HCT116 (cell line): ENCODE measurements at regions not wholly inside any gene's neighbourhood (a gene's known extent, or its start where the extent isn't known, plus 50 kb on each side); places are given as distances from the start of the nearest gene placed in this dataset.
"Not testable (repeated sequence)": the region's sequence is repeated elsewhere in the genome, so short reads cannot be mapped to it uniquely, and the experiment has no call there.

Source experiments
- ATAC-seq: fragments of 200-7000 bp; cut with Tn5 transposase; 2 replicates; pipeline ENCODE4 v1.9.1; 2020; ENCODE audit warnings: mild to moderate bottlenecking, moderate library complexity
- BruUV-seq: library from RNA; stranded (reverse); fragments of 400-500 nt; replicated peaks from 2 replicates; lab custom pipeline; 2021; lab: Mats Ljungman, UMichigan
- CTCF ChIA-PET: fragments of 300-600 bp; sonication (Branson Sonifier 250); formaldehyde crosslinking; loops from one replicate; lab custom pipeline; 2021; ENCODE audit warnings: antibody characterized with exemption; lab: Charles Lee
- POLR2A ChIA-PET: fragments of 300-600, 350-600 bp; sonication (Branson Sonifier 250); formaldehyde crosslinking; loops from one replicate; lab custom pipeline; 2021; ENCODE audit warnings: antibody characterized with exemption; lab: Charles Lee
- RAD21 ChIA-PET, 2 experiments: fragments of 300-600 bp; sonication (Branson Sonifier 250); formaldehyde crosslinking; loops; one replicate each; lab custom pipeline; 2023; ENCODE audit warnings: low total read pairs in 2 of 2; ENCODE audit not compliant: uncharacterized antibody in 2 of 2, unreplicated experiment in 2 of 2, low non-redundant PET in 1 of 2; lab: Charles Lee
- DNase-seq: peaks from one replicate; pipeline ENCODE4 v3.0.0-alpha.2; 2010; ENCODE audit warnings: low read depth, low spot score
- H2AFZ ChIP-seq: fragments of 200-600 bp; shearing (Covaris generic), sonication (generic); 2 replicates; pipeline ENCODE4 v1.6.1; 2017; ENCODE audit warnings: low read depth, mixed run types, mixed read lengths, antibody characterized with exemption, low read length; ENCODE audit not compliant: poor library complexity, severe bottlenecking
- H3K27ac ChIP-seq: 2 replicates; pipeline ENCODE4 v1.5.1; 2012; ENCODE audit warnings: low read depth, low read length
- H3K27me3 ChIP-seq: fragments of 200-600 bp; sonication (generic); 2 replicates; pipeline ENCODE4 v1.6.1; 2016; ENCODE audit warnings: mixed run types, low read length, mixed read lengths; ENCODE audit not compliant: insufficient read depth
- H3K36me3 ChIP-seq, 2 experiments: fragments of 200-500 bp in 1 of 2; fragments of 200-600 bp in 1 of 2; sonication (Bioruptor generic) in 1 of 2; sonication (generic) in 1 of 2; 2 replicates each; pipeline versions ENCODE4 v1.5.1 to v1.6.1; 2014 to 2016; ENCODE audit warnings: low read length in 2 of 2, inconsistent platforms in 1 of 2, mixed read lengths in 1 of 2, mixed run types in 1 of 2; ENCODE audit not compliant: insufficient read depth in 2 of 2, control insufficient read depth in 1 of 2
- H3K4me1 ChIP-seq, 2 experiments: fragments of 200-600 bp in 1 of 2; sonication (generic) in 1 of 2; 2 replicates each; pipeline versions ENCODE4 v1.5.1 to v1.6.1; 2012 to 2017; ENCODE audit warnings: low read length in 2 of 2, inconsistent platforms in 1 of 2, mild to moderate bottlenecking in 1 of 2, mixed read lengths in 1 of 2, mixed run types in 1 of 2, moderate library complexity in 1 of 2; ENCODE audit not compliant: insufficient read depth in 2 of 2, control insufficient read depth in 1 of 2
- H3K4me2 ChIP-seq: fragments of 200-600 bp; sonication (generic); 2 replicates; pipeline ENCODE4 v1.6.1; 2017; ENCODE audit warnings: mixed run types, low read length, mixed read lengths
- H3K4me3 ChIP-seq, 2 experiments: fragments of 200-600 bp in 1 of 2; sonication (generic) in 1 of 2; replicated peaks in 1 of 2; 2 replicates each; pipeline ENCODE4 v1.5.1; 2011 to 2016; ENCODE audit warnings: low read length in 2 of 2, control low read depth in 1 of 2, low read depth in 1 of 2, mild to moderate bottlenecking in 1 of 2, mixed read lengths in 1 of 2, mixed run types in 1 of 2
- H3K79me2 ChIP-seq: fragments of 200-600 bp; sonication (generic); 2 replicates; pipeline ENCODE4 v1.6.1; 2017; ENCODE audit warnings: mild to moderate bottlenecking, mixed run types, low read length, moderate library complexity, mixed read lengths; ENCODE audit not compliant: insufficient read depth
- H3K9ac ChIP-seq: fragments of 200-600 bp; sonication (generic); 2 replicates; pipeline ENCODE4 v1.6.1; 2016; ENCODE audit warnings: low read length, mixed read lengths
- H3K9me2 ChIP-seq: fragments of 200-600 bp; sonication (generic), shearing (Covaris generic); 2 replicates; pipeline ENCODE4 v1.6.1; 2017; ENCODE audit warnings: mixed run types, mild to moderate bottlenecking, moderate library complexity; ENCODE audit not compliant: insufficient read depth
- H3K9me3 ChIP-seq, 2 experiments: fragments of 200-500 bp in 1 of 2; fragments of 200-600 bp in 1 of 2; sonication (Bioruptor generic) in 1 of 2; sonication (generic) in 1 of 2; 2 replicates each; pipeline ENCODE4 v1.6.1; 2014 to 2017; ENCODE audit warnings: low read length in 2 of 2, mixed read lengths in 2 of 2, inconsistent platforms in 1 of 2, low read depth in 1 of 2, mild to moderate bottlenecking in 1 of 2, mixed run types in 1 of 2, moderate library complexity in 1 of 2; ENCODE audit not compliant: control insufficient read depth in 1 of 2, insufficient read depth in 1 of 2
- H4K20me1 ChIP-seq: fragments of 200-600 bp; sonication (generic), shearing (Covaris generic); 2 replicates; pipeline ENCODE4 v1.6.1; 2017; ENCODE audit warnings: mixed run types, mild to moderate bottlenecking, moderate library complexity; ENCODE audit not compliant: insufficient read depth
- CBX3 ChIP-seq: IDR thresholded peaks from 2 replicates; pipeline ENCODE4 v1.6.1; 2012; ENCODE audit warnings: low read depth
- CEBPB ChIP-seq: IDR thresholded peaks from 2 replicates; pipeline ENCODE4 v1.6.1; 2012; ENCODE audit warnings: low read depth
- ELF1 ChIP-seq: IDR thresholded peaks from 2 replicates; pipeline ENCODE4 v1.6.1; 2012; ENCODE audit warnings: low read depth, borderline replicate concordance
- FOSL1 ChIP-seq: IDR thresholded peaks from 2 replicates; pipeline ENCODE4 v1.6.1; 2012; ENCODE audit warnings: low read depth
- JUND ChIP-seq: IDR thresholded peaks from 2 replicates; pipeline ENCODE4 v1.6.1; 2012
- POLR2AphosphoS5 ChIP-seq: IDR thresholded peaks from 2 replicates; pipeline ENCODE4 v1.6.1; 2011; ENCODE audit warnings: mild to moderate bottlenecking, low read depth, low read length, moderate library complexity
- SIN3A ChIP-seq: IDR thresholded peaks from 2 replicates; pipeline ENCODE4 v1.6.1; 2012; ENCODE audit warnings: low read depth
- SP1 ChIP-seq: IDR thresholded peaks from 2 replicates; pipeline ENCODE4 v1.6.1; 2012; ENCODE audit warnings: low read depth
- SRF ChIP-seq: IDR thresholded peaks from 2 replicates; pipeline ENCODE4 v1.6.1; 2012; ENCODE audit warnings: low read depth
- TCF7L2 ChIP-seq: IDR thresholded peaks from 2 replicates; pipeline ENCODE4 v1.7.0; 2011; ENCODE audit warnings: borderline replicate concordance, inconsistent platforms; ENCODE audit not compliant: insufficient read depth, insufficient read length; ENCODE audit errors: extremely low read depth
- intact Hi-C: fragments of 100-400 bp; cut with micrococcal nuclease; formaldehyde crosslinking; loops from 2 replicates; pipeline ENCODE4 v1.10.0; 2022
- TF ChIP-seq, protein P1 (sequence below): IDR thresholded peaks from 2 replicates; pipeline ENCODE4 v1.6.1; 2012

DNA sequence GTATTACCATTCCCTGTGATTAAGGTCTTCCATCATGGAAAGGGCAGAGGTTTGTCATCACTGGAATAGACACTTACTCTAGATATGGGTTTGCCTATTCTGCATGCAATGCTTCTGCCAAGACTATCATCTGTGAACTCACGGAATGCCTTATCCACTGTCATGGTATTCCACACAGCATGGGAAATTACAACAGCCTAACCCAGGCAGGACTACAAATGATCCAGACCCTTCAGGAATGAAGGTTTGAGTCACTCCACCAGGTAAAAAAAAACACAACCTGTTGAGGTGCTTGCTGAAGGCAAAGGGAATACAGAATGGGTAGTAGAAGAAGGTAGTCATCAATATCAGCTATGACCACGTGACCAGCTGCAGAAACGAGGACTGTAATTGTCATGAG is 89.0 kb upstream of the RANBP6 start:
- ATAC-seq, DNase-seq, H3K9ac ChIP-seq, H3K79me2 ChIP-seq, CTCF ChIA-PET, POLR2A ChIA-PET, H3K4me3 ChIP-seq, H3K9me2 ChIP-seq, BruUV-seq, RAD21 ChIA-PET, H3K27me3 ChIP-seq, H2AFZ ChIP-seq, H4K20me1 ChIP-seq, H3K36me3 ChIP-seq, H3K4me2 ChIP-seq, intact Hi-C loops, H3K27ac ChIP-seq, H3K9me3 ChIP-seq: not testable (repeated sequence)
- H3K4me1 ChIP-seq: peaks cover 15 to 44% of the 10 kb centered on the region in 2 experiments

GRCh38 chr9:6103911-6104310 is 88.5 kb upstream of the RANBP6 start:
- RAD21 ChIA-PET, intact Hi-C loops, DNase-seq, H3K9me3 ChIP-seq, H3K27me3 ChIP-seq, H3K9me2 ChIP-seq, H3K79me2 ChIP-seq, H3K4me2 ChIP-seq, H3K4me3 ChIP-seq, H4K20me1 ChIP-seq, BruUV-seq, H3K9ac ChIP-seq, H2AFZ ChIP-seq, H3K36me3 ChIP-seq, H3K27ac ChIP-seq, CTCF ChIA-PET, POLR2A ChIA-PET, ATAC-seq: not testable (repeated sequence)
- H3K4me1 ChIP-seq: peaks cover 15 to 44% of the 10 kb centered on the region in 2 experiments

GRCh38 chr9:6102336-6102987 is 87.0 kb upstream of the RANBP6 start:
- H3K4me1 ChIP-seq: peaks cover 15 to 44% of the 10 kb centered on the region in 2 experiments
- H3K9me3 ChIP-seq, BruUV-seq, H3K36me3 ChIP-seq, H2AFZ ChIP-seq, POLR2A ChIA-PET, intact Hi-C loops, H3K79me2 ChIP-seq, RAD21 ChIA-PET, H3K9ac ChIP-seq, H3K9me2 ChIP-seq, H3K27me3 ChIP-seq, CTCF ChIA-PET, H4K20me1 ChIP-seq: not testable (repeated sequence)
- H3K4me2 ChIP-seq: peak overlapping the region; percentile 63
- DNase-seq (peak; percentile 78), ATAC-seq (peak; percentile 81)
- H3K27ac ChIP-seq: peak overlapping the region; percentile 45; the same call in 1 of the 2 replicates
- TF ChIP-seq ELF1 (peak; percentile 25; the same call in 1 of the 2 replicates), SP1 (peak; percentile 90), JUND (peak; percentile 93), FOSL1 (peak; percentile 93), POLR2AphosphoS5 (peak; percentile 38; the same call in 1 of the 2 replicates), CBX3 (peak; percentile 89), TCF7L2 (peak; percentile 81), CEBPB (peak; percentile 62), SIN3A (peak; percentile 75; the same call in 1 of the 2 replicates), SRF (peak; percentile 63)
- TF ChIP-seq, protein P1, sequence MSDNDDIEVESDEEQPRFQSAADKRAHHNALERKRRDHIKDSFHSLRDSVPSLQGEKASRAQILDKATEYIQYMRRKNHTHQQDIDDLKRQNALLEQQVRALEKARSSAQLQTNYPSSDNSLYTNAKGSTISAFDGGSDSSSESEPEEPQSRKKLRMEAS: peak; percentile 88
- peak overlapping the region in 1 of 2 experiments; percentile 11; a peak in 1 of 4 replicates for H3K4me3 ChIP-seq
